ENCODE measurements at regions not wholly inside any gene's neighbourhood (a gene's known extent, or its start where the extent isn't known, plus 50 kb on each side); places are given as distances from the start of the nearest gene placed in this dataset.

DNA sequence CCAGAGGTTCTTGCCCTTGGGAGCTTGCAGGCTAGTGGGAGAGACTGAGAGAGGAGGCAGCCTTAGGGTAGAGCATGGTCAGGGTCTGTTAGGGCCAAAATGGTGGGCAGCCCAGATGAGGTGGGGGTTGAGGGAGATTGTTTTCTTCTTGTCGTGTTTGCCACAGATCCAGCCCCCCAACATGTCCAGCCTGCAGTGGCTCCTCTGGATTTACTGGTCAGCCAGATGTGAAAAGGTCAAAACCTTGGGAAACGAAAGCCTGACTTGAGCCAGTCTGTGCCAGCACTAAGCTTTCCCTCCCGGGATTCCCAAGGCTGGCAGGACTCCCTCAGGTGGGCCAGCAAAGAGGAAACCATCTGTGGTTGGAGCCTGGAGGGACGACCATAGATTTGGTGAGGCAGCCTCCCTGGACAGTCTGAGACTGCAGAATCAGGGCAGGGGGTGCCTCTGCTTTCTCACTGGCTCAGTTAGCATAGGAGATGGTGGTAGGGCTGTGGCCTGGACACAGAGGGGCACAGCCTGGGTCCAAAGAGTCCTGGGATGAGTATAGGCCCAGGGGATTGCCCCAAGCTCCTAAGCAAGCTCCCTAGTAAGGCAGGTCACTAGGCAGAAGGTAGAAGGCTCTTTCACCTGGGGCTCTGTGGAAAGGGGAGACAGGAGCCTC lies 51.2 kb upstream of the PRR23C start:
- no TSS peak for BruUV-seq (replicated peaks)
- POLR2A ChIA-PET (ENCODE audit: unreplicated experiment) = no interaction called here
- Histone ChIP-seq H2AFZ (ENCODE audit: low read length) (no peak overlapping the region), H3K27me3 (ENCODE audit: low read length) (no peaks in the 10 kb centered on the region), H3K4me1 (ENCODE audit: insufficient read depth, low read length) (no peaks in the 10 kb centered on the region), H3K4me3 (ENCODE audit: low read length) (no peak overlapping the region), H3K27ac (ENCODE audit: low read length) (no peak overlapping the region), H3K9me2 (replicated peaks; ENCODE audit: low read length) (no peaks in the 10 kb centered on the region), H3K79me2 (ENCODE audit: low read length) (no peaks in the 10 kb centered on the region), H3K4me2 (ENCODE audit: low read length) (no peak overlapping the region), H3K36me3 (ENCODE audit: low read depth, low read length) (no peaks in the 10 kb centered on the region), H3K9ac (ENCODE audit: low read length) (no peak overlapping the region), H4K20me1 (ENCODE audit: low read length) (no peaks in the 10 kb centered on the region), H3K9me3 (ENCODE audit: low read length) (no peaks in the 10 kb centered on the region), H3F3A (ENCODE audit: low read length, unreplicated experiment) (no peaks in the 10 kb centered on the region)
- no peak for DNase-seq
- no peak for TF ChIP-seq EZH2 (IDR thresholded peaks at IDR 0.05; ENCODE audit: low read length, unreplicated experiment)
- TF ChIP-seq, protein P1, sequence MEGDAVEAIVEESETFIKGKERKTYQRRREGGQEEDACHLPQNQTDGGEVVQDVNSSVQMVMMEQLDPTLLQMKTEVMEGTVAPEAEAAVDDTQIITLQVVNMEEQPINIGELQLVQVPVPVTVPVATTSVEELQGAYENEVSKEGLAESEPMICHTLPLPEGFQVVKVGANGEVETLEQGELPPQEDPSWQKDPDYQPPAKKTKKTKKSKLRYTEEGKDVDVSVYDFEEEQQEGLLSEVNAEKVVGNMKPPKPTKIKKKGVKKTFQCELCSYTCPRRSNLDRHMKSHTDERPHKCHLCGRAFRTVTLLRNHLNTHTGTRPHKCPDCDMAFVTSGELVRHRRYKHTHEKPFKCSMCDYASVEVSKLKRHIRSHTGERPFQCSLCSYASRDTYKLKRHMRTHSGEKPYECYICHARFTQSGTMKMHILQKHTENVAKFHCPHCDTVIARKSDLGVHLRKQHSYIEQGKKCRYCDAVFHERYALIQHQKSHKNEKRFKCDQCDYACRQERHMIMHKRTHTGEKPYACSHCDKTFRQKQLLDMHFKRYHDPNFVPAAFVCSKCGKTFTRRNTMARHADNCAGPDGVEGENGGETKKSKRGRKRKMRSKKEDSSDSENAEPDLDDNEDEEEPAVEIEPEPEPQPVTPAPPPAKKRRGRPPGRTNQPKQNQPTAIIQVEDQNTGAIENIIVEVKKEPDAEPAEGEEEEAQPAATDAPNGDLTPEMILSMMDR (conservative IDR thresholded peaks at IDR 0.05; ENCODE audit: low read depth, low read length) = no peak
- no peak for TF ChIP-seq EZH2phosphoT487 (IDR thresholded peaks at IDR 0.05; ENCODE audit: borderline replicate concordance, low read length)
- CTCF ChIA-PET = no interaction called here
- ATAC-seq = no peak
- intact Hi-C loops (cut with micrococcal nuclease) = no loop called here

DNA sequence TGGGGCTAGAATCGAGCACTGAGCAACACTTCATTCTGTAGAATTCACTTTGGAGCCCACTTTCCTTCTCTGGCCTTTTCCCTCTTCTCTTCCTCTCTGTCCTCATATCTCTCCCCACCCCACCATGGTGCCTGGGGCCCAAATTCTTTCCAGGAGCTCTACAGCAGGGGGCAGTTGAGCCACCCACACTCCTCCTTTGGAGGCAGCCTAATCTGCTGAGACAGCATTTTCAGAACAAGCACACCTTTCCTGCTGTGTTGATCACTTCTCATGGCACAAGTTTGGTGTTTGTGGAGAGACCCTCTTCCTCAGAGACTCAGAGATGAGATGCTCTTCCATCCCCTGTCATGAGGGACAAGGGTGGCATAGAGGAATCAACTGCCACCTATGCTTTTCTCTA lies 52.0 kb upstream of the PRR23C start:
- TF ChIP-seq EZH2 (IDR thresholded peaks at IDR 0.05; ENCODE audit: low read length, unreplicated experiment) (no peak), EZH2phosphoT487 (IDR thresholded peaks at IDR 0.05; ENCODE audit: borderline replicate concordance, low read length) (no peak)
- TF ChIP-seq, protein P1 (conservative IDR thresholded peaks at IDR 0.05; ENCODE audit: low read depth, low read length) = no peak
- ChIA-PET POLR2A (ENCODE audit: unreplicated experiment) (no interaction called here), CTCF (no interaction called here)

GRCh38 chr3:139098391-139098790 lies 53.7 kb upstream of the PRR23C start:
- Histone ChIP-seq H3K4me2 (ENCODE audit: low read length) (no peak overlapping the region), H3K36me3 (ENCODE audit: low read depth, low read length) (no peaks in the 10 kb centered on the region), H3K4me3 (ENCODE audit: low read length) (no peak overlapping the region), H3K79me2 (ENCODE audit: low read length) (no peaks in the 10 kb centered on the region), H4K20me1 (ENCODE audit: low read length) (no peaks in the 10 kb centered on the region), H3K27ac (ENCODE audit: low read length) (no peak overlapping the region), H3K9me3 (ENCODE audit: low read length) (no peaks in the 10 kb centered on the region), H3K4me1 (ENCODE audit: insufficient read depth, low read length) (no peaks in the 10 kb centered on the region), H3K27me3 (ENCODE audit: low read length) (no peaks in the 10 kb centered on the region), H2AFZ (ENCODE audit: low read length) (no peak overlapping the region), H3K9ac (ENCODE audit: low read length) (no peak overlapping the region), H3K9me2 (replicated peaks; ENCODE audit: low read length) (no peaks in the 10 kb centered on the region), H3F3A (ENCODE audit: low read length, unreplicated experiment) (no peaks in the 10 kb centered on the region)
- ChIA-PET POLR2A (ENCODE audit: unreplicated experiment) (no interaction called here), CTCF (no interaction called here)
- ATAC-seq (no peak), DNase-seq (no peak)
- TF ChIP-seq EZH2 (IDR thresholded peaks at IDR 0.05; ENCODE audit: low read length, unreplicated experiment) = no peak
- TF ChIP-seq EZH2phosphoT487 (IDR thresholded peaks at IDR 0.05; ENCODE audit: borderline replicate concordance, low read length) = no peak
- TF ChIP-seq, protein P1 (conservative IDR thresholded peaks at IDR 0.05; ENCODE audit: low read depth, low read length) = no peak
- BruUV-seq (replicated peaks) = no TSS peak
- intact Hi-C loops (cut with micrococcal nuclease) = no loop called here

More for the DNA sequence above, 52.0 kb upstream of the PRR23C start:
- no peak overlapping the region for H3K9ac ChIP-seq (ENCODE audit: low read length)
- H3K36me3 ChIP-seq (ENCODE audit: low read depth, low read length) = no peaks in the 10 kb centered on the region
- BruUV-seq (replicated peaks) = no TSS peak
- intact Hi-C loops (cut with micrococcal nuclease) = no loop called here
- ATAC-seq (no peak), DNase-seq (no peak)
- no peaks in the 10 kb centered on the region for H3K9me2 ChIP-seq (replicated peaks; ENCODE audit: low read length)
- H3K9me3 ChIP-seq (ENCODE audit: low read length) = no peaks in the 10 kb centered on the region
- no peaks in the 10 kb centered on the region for H3K4me1 ChIP-seq (ENCODE audit: insufficient read depth, low read length)
- H3K4me2 ChIP-seq (ENCODE audit: low read length) = no peak overlapping the region
- no peak overlapping the region for H3K27ac ChIP-seq (ENCODE audit: low read length)
- no peaks in the 10 kb centered on the region for H3K27me3 ChIP-seq (ENCODE audit: low read length)
- no peaks in the 10 kb centered on the region for H3F3A ChIP-seq (ENCODE audit: low read length, unreplicated experiment)
- H3K79me2 ChIP-seq (ENCODE audit: low read length) = no peaks in the 10 kb centered on the region
- no peaks in the 10 kb centered on the region for H4K20me1 ChIP-seq (ENCODE audit: low read length)
- no peak overlapping the region for H2AFZ ChIP-seq (ENCODE audit: low read length)
- no peak overlapping the region for H3K4me3 ChIP-seq (ENCODE audit: low read length)
